Mammary epithelial cell (primary cell): ENCODE measurements at regions not wholly inside any gene's neighbourhood (a gene's known extent, or its start where the extent isn't known, plus 50 kb on each side); places are given as distances from the start of the nearest gene placed in this dataset.

ENCODE experiments used
- CTCF ChIP-seq, 2 donors: IDR thresholded peaks in 1 of 2; conservative IDR thresholded peaks in 1 of 2; 2 replicates each; pipeline ENCODE4 v1.5.1; 2011 to 2012; ENCODE audit warnings: inconsistent platforms in 2 of 2, low read length in 2 of 2, mild to moderate bottlenecking in 2 of 2, control low read depth in 1 of 2, low read depth in 1 of 2; ENCODE audit not compliant: insufficient read depth in 1 of 2; ENCODE audit errors: extremely low read depth in 1 of 2
- EZH2 ChIP-seq: IDR thresholded peaks from 2 replicates; pipeline ENCODE4 v1.6.1; 2012; ENCODE audit warnings: low read length, inconsistent platforms, borderline replicate concordance

DNA sequence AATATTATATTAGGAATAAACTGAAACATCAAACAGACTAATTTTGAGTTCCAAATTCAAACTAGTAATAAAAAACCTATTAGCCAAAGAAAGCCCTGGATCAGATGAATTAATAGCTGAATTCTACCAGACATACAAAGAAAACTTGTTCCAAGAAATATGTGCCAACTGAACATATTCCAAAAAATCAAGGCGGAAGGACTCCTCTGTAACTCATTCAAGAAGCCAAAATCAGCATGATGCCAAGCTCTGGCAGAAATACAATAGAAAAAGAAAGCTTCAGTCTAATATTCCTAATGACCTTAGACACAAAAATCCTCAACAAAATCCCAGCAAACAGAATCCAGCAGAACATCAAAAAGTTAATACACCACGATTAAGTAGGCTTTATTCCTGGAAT, 619.1 kb upstream of the COX7C start:
- TF ChIP-seq EZH2: no peak
- TF ChIP-seq CTCF (conservative IDR thresholded peaks at IDR 0.05 in 1 of 2, IDR thresholded peaks at IDR 0.05 in 1 of 2; ENCODE audit: extremely low read depth in 1 of 2, insufficient read depth in 1 of 2, low read depth in 1 of 2, low read length in 2 of 2): no peak
